CD8-positive, alpha-beta memory T cell (primary cell): ENCODE measurements at regions not wholly inside any gene's neighbourhood (a gene's known extent, or its start where the extent isn't known, plus 50 kb on each side); places are given as distances from the start of the nearest gene placed in this dataset.
"Not testable (repeated sequence)": the region's sequence is repeated elsewhere in the genome, so short reads cannot be mapped to it uniquely, and the experiment has no call there.

Experiments used
- CTCF ChIA-PET: fragments of 350-600 bp; sonication (Branson Sonifier 250); formaldehyde crosslinking; loops from one replicate; lab custom pipeline; 2021; ENCODE audit warnings: antibody characterized with exemption; lab: Charles Lee
- POLR2A ChIA-PET: fragments of 350-600 bp; sonication (Branson Sonifier 250); formaldehyde crosslinking; loops from one replicate; lab custom pipeline; 2021; ENCODE audit warnings: antibody characterized with exemption; lab: Charles Lee
- DNase-seq, 5 donors: peaks; one replicate each; pipeline versions ENCODE4 v3.0.0 to v3.0.0-alpha.2; 2020 to 2022; ENCODE audit warnings: mixed read lengths in 1 of 5
- H3K27ac ChIP-seq: one replicate; pipeline ENCODE4 v1.7.0; 2013; ENCODE audit warnings: low read depth, mild to moderate bottlenecking, low read length, moderate library complexity
- H3K27me3 ChIP-seq: 2 replicates; pipeline ENCODE4 v1.7.0; 2013; ENCODE audit warnings: low read length, mild to moderate bottlenecking; ENCODE audit not compliant: insufficient read depth, poor library complexity, severe bottlenecking
- H3K36me3 ChIP-seq: 2 replicates; pipeline ENCODE4 v1.7.0; 2013; ENCODE audit warnings: mild to moderate bottlenecking, low read length, moderate library complexity; ENCODE audit not compliant: insufficient read depth
- H3K4me1 ChIP-seq: 2 replicates; pipeline ENCODE4 v1.7.0; 2013; ENCODE audit warnings: mild to moderate bottlenecking, low read length, moderate library complexity; ENCODE audit not compliant: insufficient read depth
- H3K4me3 ChIP-seq: 2 replicates; pipeline ENCODE4 v1.7.0; 2013; ENCODE audit warnings: mild to moderate bottlenecking, low read length
- H3K9me3 ChIP-seq: 2 replicates; pipeline ENCODE4 v1.7.0; 2013; ENCODE audit warnings: mild to moderate bottlenecking, low read length
- H3K27ac Mint-ChIP-seq, 8 donors: one replicate each; pipeline ENCODE4 v1.8.0; 2020 to 2021; ENCODE audit warnings: mixed read lengths in 8 of 8, mild to moderate bottlenecking in 6 of 8, inconsistent platforms in 3 of 8, moderate library complexity in 3 of 8
- H3K27me3 Mint-ChIP-seq, 2 donors: one replicate each; pipeline ENCODE4 v1.8.0; 2020 to 2021; ENCODE audit warnings: mixed read lengths in 2 of 2, mild to moderate bottlenecking in 1 of 2, moderate library complexity in 1 of 2
- H3K36me3 Mint-ChIP-seq, 3 donors: one replicate each; pipeline ENCODE4 v1.8.0; 2020 to 2021; ENCODE audit warnings: mixed read lengths in 3 of 3, inconsistent platforms in 1 of 3, mild to moderate bottlenecking in 1 of 3
- H3K4me1 Mint-ChIP-seq, 3 donors: one replicate each; pipeline ENCODE4 v1.8.0; 2020 to 2021; ENCODE audit warnings: mixed read lengths in 3 of 3, inconsistent platforms in 1 of 3, mild to moderate bottlenecking in 1 of 3
- H3K4me3 Mint-ChIP-seq, 7 donors: one replicate each; pipeline ENCODE4 v1.8.0; 2020 to 2021; ENCODE audit warnings: mixed read lengths in 7 of 7, mild to moderate bottlenecking in 6 of 7, moderate library complexity in 4 of 7, inconsistent platforms in 2 of 7
- H3K9me3 Mint-ChIP-seq, 5 donors: one replicate each; pipeline ENCODE4 v1.8.0; 2020 to 2022; ENCODE audit warnings: mixed read lengths in 5 of 5, mild to moderate bottlenecking in 3 of 5, moderate library complexity in 2 of 5, inconsistent platforms in 1 of 5

DNA sequence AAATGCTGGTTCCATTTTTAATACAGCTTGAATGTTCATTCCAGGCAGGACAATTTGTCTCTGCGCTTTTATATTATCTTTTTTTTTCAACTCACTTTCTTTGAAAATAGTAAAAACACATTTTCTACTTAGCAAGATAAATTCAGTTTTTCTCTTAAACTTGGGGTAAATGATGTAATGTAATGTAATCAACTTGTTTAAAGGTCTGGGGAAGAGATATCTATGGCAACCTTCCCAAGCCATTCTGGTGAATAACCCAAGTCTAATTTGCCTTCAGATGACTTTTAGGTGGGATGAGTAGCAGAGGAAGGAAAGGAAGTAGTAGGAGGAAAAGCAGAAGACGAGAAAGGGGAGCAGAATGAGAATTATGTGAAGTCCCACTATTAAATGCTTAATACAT, 335.1 kb downstream of the SV2B start:
- H3K4me1 ChIP-seq: no peaks in the 10 kb centered on the region
- peaks cover 0 to 5% (median 0%) of the 10 kb centered on the region in 3 donors for H3K36me3 Mint-ChIP-seq
- H3K9me3 ChIP-seq: no peaks in the 10 kb centered on the region
- H3K27ac Mint-ChIP-seq: no peak overlapping the region
- no peak overlapping the region for H3K27ac ChIP-seq
- H3K27me3 Mint-ChIP-seq: peaks cover 0 to 6% of the 10 kb centered on the region in 2 donors
- ChIA-PET POLR2A (no interaction called here), CTCF (no interaction called here)
- H3K4me3 Mint-ChIP-seq: no peak overlapping the region
- H3K36me3 ChIP-seq: no peaks in the 10 kb centered on the region
- H3K4me1 Mint-ChIP-seq: peaks cover 2 to 8% (median 6%) of the 10 kb centered on the region in 3 donors
- DNase-seq: no peak
- no peak overlapping the region for H3K4me3 ChIP-seq
- H3K27me3 ChIP-seq: no peaks in the 10 kb centered on the region
- H3K9me3 Mint-ChIP-seq: peaks cover 0 to 8% (median 4%) of the 10 kb centered on the region in 5 donors

DNA sequence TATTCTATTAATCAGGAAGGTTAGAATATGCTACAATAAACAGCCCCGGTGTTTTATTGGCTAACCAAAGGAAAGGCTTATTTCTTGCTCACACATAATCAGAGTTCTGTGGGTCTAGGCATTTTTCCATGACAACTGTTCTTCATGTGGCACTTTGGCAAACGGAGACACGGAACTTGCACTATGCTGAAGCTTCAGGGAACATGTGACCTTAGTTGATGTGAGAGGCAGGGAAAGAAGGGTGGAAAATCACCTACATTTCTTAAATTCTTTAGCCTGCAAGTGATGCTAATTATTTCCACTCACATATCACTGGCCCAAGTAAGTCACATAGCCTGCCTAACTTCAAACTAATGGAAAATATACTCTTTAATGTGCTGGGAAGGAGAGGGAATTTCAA, 344.6 kb downstream of the SV2B start:
- DNase-seq: no peak
- Mint-ChIP-seq H3K36me3 (peaks cover 2 to 15% (median 5%) of the 10 kb centered on the region in 3 donors), H3K27ac (no peak overlapping the region), H3K4me3 (no peak overlapping the region), H3K4me1 (peaks cover 9 to 17% (median 10%) of the 10 kb centered on the region in 3 donors), H3K27me3 (no peaks in the 10 kb centered on the region), H3K9me3 (peaks cover 14 to 22% (median 17%) of the 10 kb centered on the region in 5 donors)
- Histone ChIP-seq H3K9me3 (no peaks in the 10 kb centered on the region), H3K27me3 (no peaks in the 10 kb centered on the region), H3K4me1 (peaks cover 11% of the 10 kb centered on the region), H3K4me3 (no peak overlapping the region), H3K36me3 (no peaks in the 10 kb centered on the region), H3K27ac (no peak overlapping the region)
- CTCF ChIA-PET: no interaction called here
- POLR2A ChIA-PET: no interaction called here

- Histone ChIP-seq H3K4me1 (peaks cover 11% of the 10 kb centered on the region), H3K9me3 (no peaks in the 10 kb centered on the region), H3K36me3 (no peaks in the 10 kb centered on the region), H3K27me3 (no peaks in the 10 kb centered on the region), H3K4me3 (no peak overlapping the region), H3K27ac (no peak overlapping the region)
- peaks cover 2 to 16% (median 3%) of the 10 kb centered on the region in 3 donors for H3K36me3 Mint-ChIP-seq
- H3K9me3 Mint-ChIP-seq: peaks cover 10 to 21% (median 12%) of the 10 kb centered on the region in 5 donors
- ChIA-PET POLR2A (no interaction called here), CTCF (no interaction called here)
- no peak overlapping the region for H3K4me3 Mint-ChIP-seq
- H3K27me3 Mint-ChIP-seq: no peaks in the 10 kb centered on the region
- peaks cover 9 to 17% (median 10%) of the 10 kb centered on the region in 3 donors for H3K4me1 Mint-ChIP-seq
- no peak for DNase-seq
- H3K27ac Mint-ChIP-seq: no peak overlapping the region
Observed at GRCh38 chr15:91445695-91446228, 345.7 kb downstream of the SV2B start.

DNA sequence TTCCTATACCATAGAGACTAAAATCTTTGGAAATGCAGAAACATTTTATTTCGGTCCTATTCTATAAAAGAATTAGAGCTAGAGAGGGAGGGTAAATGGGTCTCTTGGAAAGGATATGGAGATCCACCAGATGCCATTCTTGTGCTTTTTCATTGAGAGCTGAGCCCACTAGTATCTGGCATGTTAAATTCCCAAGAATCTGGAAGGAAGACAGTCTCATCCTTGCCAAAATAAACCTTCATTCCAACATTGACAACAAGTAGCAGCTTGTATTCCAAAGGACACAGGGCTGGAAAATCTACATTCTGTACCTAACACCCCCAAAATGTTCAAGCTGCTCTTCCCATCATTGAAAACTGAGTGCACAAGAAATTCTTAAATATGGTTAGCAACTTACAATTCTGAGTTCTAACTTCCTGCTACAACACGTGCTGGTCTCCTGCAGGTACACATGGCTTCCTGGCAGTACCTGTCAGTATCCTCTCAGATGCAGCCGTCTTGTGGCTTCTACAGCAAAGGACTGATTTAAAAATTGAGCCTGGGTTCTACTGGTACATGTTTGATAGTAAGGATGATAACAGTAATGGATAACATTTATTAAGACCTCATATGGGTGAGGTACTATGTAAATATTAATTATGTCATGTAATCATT, 348.1 kb downstream of the SV2B start:
- H3K4me1 Mint-ChIP-seq: peaks cover 17 to 29% (median 22%) of the 10 kb centered on the region in 3 donors
- Histone ChIP-seq H3K4me3 (no peak overlapping the region), H3K4me1 (peaks cover 17% of the 10 kb centered on the region), H3K36me3 (no peaks in the 10 kb centered on the region), H3K27me3 (no peaks in the 10 kb centered on the region), H3K27ac (no peak overlapping the region), H3K9me3 (no peaks in the 10 kb centered on the region)
- no peak for DNase-seq
- peak overlapping the region in 2 of 8 donors; percentile 32 to 40 for H3K27ac Mint-ChIP-seq
- peaks cover 0 to 3% of the 10 kb centered on the region in 2 donors for H3K27me3 Mint-ChIP-seq
- H3K4me3 Mint-ChIP-seq: no peak overlapping the region
- H3K9me3 Mint-ChIP-seq: peaks cover 5 to 20% (median 16%) of the 10 kb centered on the region in 5 donors
- ChIA-PET POLR2A (no interaction called here), CTCF (no interaction called here)
- H3K36me3 Mint-ChIP-seq: peaks cover 0 to 18% (median 1%) of the 10 kb centered on the region in 3 donors

DNA sequence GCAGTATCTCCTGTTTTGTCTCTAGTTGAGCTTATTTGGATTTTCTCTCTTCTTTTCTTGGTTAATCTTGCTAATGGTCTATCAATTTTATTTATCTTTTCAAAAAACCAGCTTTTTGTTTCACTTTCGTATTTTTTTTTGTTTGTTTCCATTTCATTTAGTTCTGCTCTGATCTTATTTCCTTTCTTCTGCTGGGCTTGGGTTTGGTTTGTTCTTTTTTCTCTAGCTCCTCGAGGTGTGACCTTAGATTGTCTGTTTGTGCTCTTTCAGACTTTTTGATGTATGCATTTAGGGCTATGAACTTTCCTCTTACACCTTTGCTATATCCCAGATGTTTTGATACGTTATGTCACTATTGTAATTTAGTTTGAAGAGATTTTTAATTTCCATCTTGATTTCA, 353.3 kb downstream of the SV2B start:
- not testable (repeated sequence) for H3K4me3 ChIP-seq, H3K27me3 Mint-ChIP-seq, H3K9me3 ChIP-seq, H3K27ac ChIP-seq, H3K36me3 ChIP-seq, H3K27me3 ChIP-seq
- peak overlapping the region; percentile 12 to 95 (median 82) for H3K27ac Mint-ChIP-seq
- H3K36me3 Mint-ChIP-seq: peaks cover 2 to 40% (median 6%) of the 10 kb centered on the region in 3 donors
- H3K4me1 ChIP-seq: peaks cover 24% of the 10 kb centered on the region
- POLR2A ChIA-PET: interaction anchor here (0.6 kb wide), 1 partner anchor 18 kb away, joined by 3 read pairs; no protein-coding TSS in a partner anchor
- H3K4me3 Mint-ChIP-seq: peak overlapping the region; percentile 18 to 72 (median 57)
- CTCF ChIA-PET: interaction anchor here (1.2 kb wide), 1 partner anchor 27 kb away, joined by 3 read pairs; no protein-coding TSS in a partner anchor
- peaks cover 32 to 51% (median 42%) of the 10 kb centered on the region in 3 donors for H3K4me1 Mint-ChIP-seq
- peak in 1 of 5 donors; percentile 27 for DNase-seq
- peaks cover 17 to 55% (median 26%) of the 10 kb centered on the region in 5 donors for H3K9me3 Mint-ChIP-seq

DNA sequence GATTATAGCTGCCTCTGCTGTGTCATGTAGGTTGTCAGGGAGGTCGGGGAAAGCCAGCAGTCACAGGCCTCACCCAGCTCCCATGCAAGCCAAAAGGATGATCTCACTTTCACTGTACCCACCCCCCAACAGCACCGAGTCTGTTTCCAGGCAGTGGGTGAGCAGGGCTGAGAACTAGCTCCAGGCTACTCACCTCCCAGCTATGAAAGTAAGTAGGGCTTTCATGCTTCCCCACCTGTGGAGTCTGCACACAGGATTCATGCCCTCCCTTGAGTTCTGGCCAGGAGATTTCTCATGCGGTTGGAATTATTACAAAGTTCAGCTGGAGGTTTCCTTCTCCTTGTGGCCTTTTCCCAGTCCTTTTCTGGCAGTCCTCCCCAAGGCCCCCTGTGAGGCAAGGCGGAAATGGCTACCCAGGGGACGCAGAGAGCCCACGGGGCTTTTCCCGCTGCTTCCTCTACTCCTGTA, 356.2 kb downstream of the SV2B start:
- Mint-ChIP-seq H3K27me3 (peaks cover 0 to 2% of the 10 kb centered on the region in 2 donors), H3K9me3 (peaks cover 17 to 52% (median 19%) of the 10 kb centered on the region in 5 donors), H3K4me3 (no peak overlapping the region), H3K4me1 (peaks cover 29 to 48% (median 40%) of the 10 kb centered on the region in 3 donors), H3K27ac (peak overlapping the region in 3 of 8 donors; percentile 28 to 84 (median 58)), H3K36me3 (peaks cover 2 to 33% (median 5%) of the 10 kb centered on the region in 3 donors)
- Histone ChIP-seq H3K4me3 (no peak overlapping the region), H3K27ac (no peak overlapping the region), H3K9me3 (no peaks in the 10 kb centered on the region), H3K36me3 (no peaks in the 10 kb centered on the region), H3K27me3 (no peaks in the 10 kb centered on the region), H3K4me1 (peaks cover 20% of the 10 kb centered on the region)
- POLR2A ChIA-PET: no interaction called here
- DNase-seq: no peak
- CTCF ChIA-PET: no interaction called here

DNA sequence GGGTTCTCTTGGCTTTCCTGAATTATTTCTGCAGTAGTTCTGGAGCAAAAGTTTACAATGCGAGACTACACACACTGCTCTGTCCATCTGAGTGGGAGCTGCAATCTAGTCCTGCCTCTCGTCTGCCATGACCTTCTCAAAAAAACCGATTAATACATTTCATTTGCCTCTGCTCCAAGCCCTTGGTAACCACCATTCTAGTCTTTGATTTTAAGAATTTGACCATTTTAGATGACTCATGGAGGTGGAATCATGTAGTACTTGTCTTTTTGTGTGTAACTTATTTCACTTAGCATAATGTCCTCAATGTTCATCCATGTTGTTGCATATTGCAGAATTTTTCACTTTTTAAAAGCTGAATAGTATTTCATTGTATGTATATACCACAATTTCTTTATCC, 356.9 kb downstream of the SV2B start:
- Histone ChIP-seq H3K4me1 (peaks cover 20% of the 10 kb centered on the region), H3K27me3 (no peaks in the 10 kb centered on the region), H3K9me3 (no peaks in the 10 kb centered on the region), H3K4me3 (no peak overlapping the region), H3K27ac (no peak overlapping the region), H3K36me3 (no peaks in the 10 kb centered on the region)
- Mint-ChIP-seq H3K27ac (peak overlapping the region in 1 of 8 donors; percentile 74), H3K36me3 (peaks cover 2 to 30% (median 5%) of the 10 kb centered on the region in 3 donors), H3K4me1 (peaks cover 31 to 51% (median 47%) of the 10 kb centered on the region in 3 donors), H3K27me3 (peaks cover 0 to 1% of the 10 kb centered on the region in 2 donors), H3K9me3 (peaks cover 14 to 47% (median 19%) of the 10 kb centered on the region in 5 donors), H3K4me3 (no peak overlapping the region)
- POLR2A ChIA-PET: no interaction called here
- CTCF ChIA-PET: no interaction called here
- DNase-seq: no peak

DNA sequence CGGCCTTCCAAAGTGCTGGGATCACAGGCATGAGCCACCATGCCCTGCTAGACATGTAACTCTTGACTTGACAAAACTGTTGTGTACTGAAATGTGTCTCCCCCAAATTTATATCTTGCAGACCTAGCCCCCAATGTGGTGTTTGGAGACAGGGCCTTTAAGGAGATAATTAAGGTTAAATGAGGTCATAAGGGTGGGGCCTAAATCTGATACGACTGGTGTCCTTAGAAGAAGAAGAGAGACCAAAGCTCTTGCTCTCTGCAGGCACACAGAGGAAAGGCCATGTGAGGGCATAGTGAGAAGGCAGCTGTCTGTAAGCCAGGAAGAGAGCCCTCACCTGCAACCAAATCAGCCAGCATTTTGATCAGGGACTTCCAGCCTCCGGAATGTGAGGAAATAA, 361.3 kb downstream of the SV2B start:
- H3K27me3 ChIP-seq: no peaks in the 10 kb centered on the region
- H3K27ac Mint-ChIP-seq: no peak overlapping the region
- ChIA-PET CTCF (no interaction called here), POLR2A (no interaction called here)
- H3K4me1 ChIP-seq: peaks cover 4% of the 10 kb centered on the region
- no peaks in the 10 kb centered on the region for H3K9me3 ChIP-seq
- H3K4me1 Mint-ChIP-seq: peaks cover 3 to 20% (median 10%) of the 10 kb centered on the region in 3 donors
- peaks cover 0 to 6% (median 2%) of the 10 kb centered on the region in 5 donors for H3K9me3 Mint-ChIP-seq
- no peak overlapping the region for H3K27ac ChIP-seq
- H3K4me3 ChIP-seq: no peak overlapping the region
- H3K4me3 Mint-ChIP-seq: no peak overlapping the region
- peaks cover 0 to 7% (median 0%) of the 10 kb centered on the region in 3 donors for H3K36me3 Mint-ChIP-seq
- peaks cover 0 to 1% of the 10 kb centered on the region in 2 donors for H3K27me3 Mint-ChIP-seq
- DNase-seq: no peak
- no peaks in the 10 kb centered on the region for H3K36me3 ChIP-seq
